Upper lobe of left lung (tissue), 4 donors: ENCODE measurements at regions not wholly inside any gene's neighbourhood (a gene's known extent, or its start where the extent isn't known, plus 50 kb on each side); places are given as distances from the start of the nearest gene placed in this dataset.

Experiments used
- CTCF ChIP-seq, 6 experiments: fragments of 450-650 bp in 4 of 6; fragments of 200-600 bp in 2 of 6; sonication (generic) in 2 of 6; IDR thresholded peaks; one replicate each; pipeline ENCODE4 v1.5.1; 2016 to 2019; ENCODE audit warnings: antibody characterized with exemption in 6 of 6
- EP300 ChIP-seq, 4 donors: sonication (generic); formaldehyde crosslinking; IDR thresholded peaks; one replicate each; pipeline ENCODE4 v1.5.1; 2017; ENCODE audit warnings: antibody characterized with exemption in 4 of 4, control low read depth in 2 of 4
- POLR2A ChIP-seq, 4 donors: fragments of 450-650 bp; IDR thresholded peaks; one replicate each; pipeline ENCODE4 v1.5.1; 2016 to 2017; ENCODE audit warnings: antibody characterized with exemption in 4 of 4, mild to moderate bottlenecking in 2 of 4
- POLR2AphosphoS5 ChIP-seq, 2 donors: sonication (generic); formaldehyde crosslinking; IDR thresholded peaks; one replicate each; pipeline ENCODE4 v1.5.1; 2017; ENCODE audit warnings: antibody characterized with exemption in 2 of 2

GRCh38 chr12:28610401-28611114, 420.3 kb downstream of the CCDC91 start:
- TF ChIP-seq CTCF (IDR thresholded peaks at IDR 0.05) (no peak), EP300 (IDR thresholded peaks at IDR 0.05) (no peak), POLR2AphosphoS5 (IDR thresholded peaks at IDR 0.05) (no peak), POLR2A (IDR thresholded peaks at IDR 0.05) (no peak)
